IMR-90 (cell line): ENCODE measurements at regions not wholly inside any gene's neighbourhood (a gene's known extent, or its start where the extent isn't known, plus 50 kb on each side); places are given as distances from the start of the nearest gene placed in this dataset.

Experiments
- ATAC-seq: fragments of 200-7000 bp; cut with Tn5 transposase; 2 replicates; pipeline ENCODE4 v1.9.1; 2020; ENCODE audit warnings: low read depth, mild to moderate bottlenecking, moderate library complexity
- BruUV-seq: library from RNA; stranded (reverse); fragments of 400-500 nt; replicated peaks from 2 replicates; lab custom pipeline; 2021; lab: Mats Ljungman, UMichigan
- CTCF ChIA-PET: fragments of 300-600 bp; formaldehyde crosslinking; extraction: SDS; loops from one replicate; lab custom pipeline; 2021; ENCODE audit warnings: antibody characterized with exemption; lab: Yijun Ruan, JAX
- POLR2A ChIA-PET: fragments of 300-600 bp; sonication (Branson Sonifier 250); formaldehyde crosslinking; loops from one replicate; lab custom pipeline; 2022; ENCODE audit warnings: antibody characterized with exemption; ENCODE audit not compliant: unreplicated experiment; lab: Charles Lee
- DNase-seq: peaks from one replicate; pipeline ENCODE4 v3.0.0; 2013
- H2AFZ ChIP-seq: replicated peaks from 2 replicates; pipeline ENCODE3; 2013; ENCODE audit warnings: low read length, mild to moderate bottlenecking; ENCODE audit not compliant: poor library complexity
- H2AK5ac ChIP-seq: 2 replicates; pipeline ENCODE4 v1.6.1; 2013; ENCODE audit warnings: low read depth, low read length, inconsistent platforms
- H2AK9ac ChIP-seq: replicated peaks from 2 replicates; pipeline ENCODE3; 2013; ENCODE audit warnings: mild to moderate bottlenecking, low read depth, low read length, moderate library complexity; ENCODE audit not compliant: poor library complexity
- H2BK120ac ChIP-seq: 2 replicates; pipeline ENCODE4 v1.6.1; 2013; ENCODE audit warnings: low read depth, low read length, inconsistent platforms
- H2BK15ac ChIP-seq: 3 replicates; pipeline ENCODE4 v1.6.1; 2013; ENCODE audit warnings: low read depth, low read length, inconsistent platforms
- H2BK20ac ChIP-seq: 2 replicates; pipeline ENCODE4 v1.6.1; 2013; ENCODE audit warnings: low read depth, mild to moderate bottlenecking, inconsistent platforms, low read length, moderate library complexity
- H2BK5ac ChIP-seq: 2 replicates; pipeline ENCODE4 v1.6.1; 2013; ENCODE audit warnings: mild to moderate bottlenecking, low read depth, low read length, inconsistent platforms; ENCODE audit not compliant: poor library complexity, severe bottlenecking
- H3K14ac ChIP-seq: replicated peaks from 2 replicates; pipeline ENCODE4 v1.6.1; 2013; ENCODE audit warnings: low read depth, low read length, inconsistent platforms
- H3K18ac ChIP-seq: 2 replicates; pipeline ENCODE4 v1.6.1; 2013; ENCODE audit warnings: low read depth, low read length, control low read depth
- H3K23ac ChIP-seq: 2 replicates; pipeline ENCODE4 v1.6.1; 2013; ENCODE audit warnings: low read depth, low read length, inconsistent platforms
- H3K27ac ChIP-seq: 2 replicates; pipeline ENCODE4 v1.5.1; 2013; ENCODE audit warnings: mild to moderate bottlenecking, control low read depth, low read length; ENCODE audit not compliant: insufficient read depth
- H3K27me3 ChIP-seq: 2 replicates; pipeline ENCODE4 v1.6.1; 2013; ENCODE audit warnings: low read length; ENCODE audit not compliant: control insufficient read depth, insufficient read depth
- H3K36me3 ChIP-seq: 2 replicates; pipeline ENCODE4 v1.6.1; 2013; ENCODE audit warnings: low read length, mixed read lengths; ENCODE audit not compliant: control insufficient read depth, insufficient read depth
- H3K4ac ChIP-seq: 2 replicates; pipeline ENCODE4 v1.6.1; 2013; ENCODE audit warnings: low read depth, low read length, inconsistent platforms
- H3K4me1 ChIP-seq: 2 replicates; pipeline ENCODE4 v1.6.1; 2013; ENCODE audit warnings: low read length, mixed read lengths; ENCODE audit not compliant: control insufficient read depth, insufficient read depth
- H3K4me2 ChIP-seq: 2 replicates; pipeline ENCODE4 v1.6.1; 2013; ENCODE audit warnings: low read depth, mild to moderate bottlenecking, control low read depth, low read length, moderate library complexity
- H3K4me3 ChIP-seq: 2 replicates; pipeline ENCODE4 v1.5.1; 2013; ENCODE audit warnings: low read depth, mild to moderate bottlenecking, control low read depth, low read length, moderate library complexity; ENCODE audit not compliant: insufficient read depth
- H3K56ac ChIP-seq: 2 replicates; pipeline ENCODE4 v1.6.1; 2013; ENCODE audit warnings: low read length, inconsistent platforms; ENCODE audit not compliant: insufficient read depth; ENCODE audit errors: extremely low read depth
- H3K79me1 ChIP-seq, 2 experiments: 2 replicates each; pipeline ENCODE4 v1.6.1; 2013; ENCODE audit warnings: low read length in 2 of 2, inconsistent platforms in 1 of 2, low read depth in 1 of 2
- H3K9ac ChIP-seq: 2 replicates; pipeline ENCODE4 v1.6.1; 2013; ENCODE audit warnings: low read depth, low read length, control low read depth
- H3K9me1 ChIP-seq: 2 replicates; pipeline ENCODE4 v1.6.1; 2013; ENCODE audit warnings: low read length, inconsistent platforms; ENCODE audit not compliant: insufficient read depth
- H3K9me3 ChIP-seq: 2 replicates; pipeline ENCODE4 v1.6.1; 2013; ENCODE audit warnings: low read length; ENCODE audit not compliant: control insufficient read depth, insufficient read depth
- H4K20me1 ChIP-seq: 2 replicates; pipeline ENCODE4 v1.6.1; 2013; ENCODE audit warnings: low read length, inconsistent platforms; ENCODE audit not compliant: insufficient read depth
- H4K5ac ChIP-seq: 2 replicates; pipeline ENCODE4 v1.6.1; 2013; ENCODE audit warnings: mild to moderate bottlenecking, low read depth, low read length, control low read depth
- H4K8ac ChIP-seq, 2 experiments: 2 replicates each; pipeline ENCODE4 v1.6.1; 2013; ENCODE audit warnings: low read depth in 2 of 2, low read length in 2 of 2, control low read depth in 1 of 2, inconsistent platforms in 1 of 2
- H4K91ac ChIP-seq: 2 replicates; pipeline ENCODE4 v1.6.1; 2013; ENCODE audit warnings: low read depth, low read length, inconsistent platforms; ENCODE audit not compliant: insufficient read depth
- BHLHE40 ChIP-seq: fragments of 150-350 bp; IDR thresholded peaks from 2 replicates; pipeline ENCODE4 v1.6.1; 2016; ENCODE audit warnings: mild to moderate bottlenecking, low read depth, low read length
- CEBPB ChIP-seq: IDR thresholded peaks from 2 replicates; pipeline ENCODE4 v1.6.1; 2012; ENCODE audit warnings: low read depth, low read length, improper control_type of control experiment
- CHD1 ChIP-seq: IDR thresholded peaks from 2 replicates; pipeline ENCODE4 v1.6.1; 2012; ENCODE audit warnings: low read depth, low read length, improper control_type of control experiment
- CTCF ChIP-seq: conservative IDR thresholded peaks from 2 replicates; pipeline ENCODE4 v1.5.1; 2012; ENCODE audit warnings: mild to moderate bottlenecking, low read depth, low read length, improper control_type of control experiment
- FOS ChIP-seq: fragments of 150-350 bp; IDR thresholded peaks from 2 replicates; pipeline ENCODE4 v1.6.1; 2016; ENCODE audit warnings: low read depth, low read length
- MAFK ChIP-seq: IDR thresholded peaks from 2 replicates; pipeline ENCODE4 v1.6.1; 2012; ENCODE audit warnings: low read depth, low read length, improper control_type of control experiment
- MAZ ChIP-seq: IDR thresholded peaks from 2 replicates; pipeline ENCODE4 v1.6.1; 2012; ENCODE audit warnings: low read depth, mild to moderate bottlenecking, low read length, improper control_type of control experiment, moderate library complexity, borderline replicate concordance
- NFE2L2 ChIP-seq: fragments of 150-350 bp; IDR thresholded peaks from 2 replicates; pipeline ENCODE4 v1.6.1; 2016; ENCODE audit warnings: low read depth, mild to moderate bottlenecking, low read length
- POLR2A ChIP-seq: IDR thresholded peaks from 2 replicates; pipeline ENCODE4 v1.6.1; 2012; ENCODE audit warnings: mild to moderate bottlenecking, low read depth, low read length
- RAD21 ChIP-seq: IDR thresholded peaks from 2 replicates; pipeline ENCODE4 v1.6.1; 2012; ENCODE audit warnings: low read length, improper control_type of control experiment
- RCOR1 ChIP-seq: IDR thresholded peaks from 2 replicates; pipeline ENCODE4 v1.6.1; 2012; ENCODE audit warnings: mild to moderate bottlenecking, low read length, improper control_type of control experiment; ENCODE audit not compliant: insufficient replicate concordance
- WGBS, 2 experiments: methylation state at CpG; one replicate each; pipeline versions ENCODE4 v1.1.5 to v1.1.7; 2013; ENCODE audit warnings: missing lambda C conversion rate in 2 of 2; ENCODE audit not compliant: insufficient read length in 1 of 2; ENCODE audit errors: extremely low coverage in 2 of 2; 5-methylcytosine and 5-hydroxymethylcytosine counted together
- dilution Hi-C: fragments of 300-500 bp; cut with HindIII; formaldehyde crosslinking; loops from one replicate; pipeline ENCODE4 v1.14.3; 2018; ENCODE audit warnings: low sequenced_read_pairs; ENCODE audit not compliant: unreplicated experiment
- in situ Hi-C: fragments of 300-500 bp; cut with MboI; formaldehyde crosslinking; loops from 3 replicates; pipeline ENCODE4 v1.14.3; 2019; ENCODE audit warnings: low sequenced_read_pairs, inconsistent platforms, mixed read lengths
- intact Hi-C: fragments of 100-400 bp; cut with micrococcal nuclease; formaldehyde crosslinking; loops from 2 replicates; pipeline ENCODE4 v1.10.0; 2022
- TF ChIP-seq, protein P1 (sequence below): fragments of 150-350 bp; IDR thresholded peaks from 2 replicates; pipeline ENCODE4 v1.6.1; 2017; ENCODE audit warnings: mild to moderate bottlenecking, antibody characterized with exemption, low read length, low read depth

GRCh38 chr3:96192966-96193550, 621.3 kb upstream of the EPHA6 start:
- dilution Hi-C loops, result no loop called here
- ATAC-seq, result no peak
- BruUV-seq, result no TSS peak

More at GRCh38 chr3:96192966-96193550, 621.3 kb upstream of the EPHA6 start:
- CTCF ChIA-PET, result no interaction called here
- Histone ChIP-seq H2AK9ac (no peak overlapping the region), H4K20me1 (no peaks in the 10 kb centered on the region), H3K56ac (no peak overlapping the region), H3K9ac (no peak overlapping the region), H2AK5ac (no peak overlapping the region), H2BK20ac (no peak overlapping the region), H3K4me3 (no peak overlapping the region), H4K5ac (no peak overlapping the region), H3K4me2 (no peak overlapping the region), H3K27me3 (no peaks in the 10 kb centered on the region), H3K79me1 (no peaks in the 10 kb centered on the region), H3K4me1 (no peaks in the 10 kb centered on the region), H3K14ac (no peak overlapping the region), H2AFZ (no peak overlapping the region), H2BK5ac (no peak overlapping the region), H3K23ac (no peak overlapping the region), H3K36me3 (no peaks in the 10 kb centered on the region), H3K27ac (no peak overlapping the region), H4K8ac (no peak overlapping the region), H3K9me3 (peaks cover 12% of the 10 kb centered on the region), H2BK120ac (no peak overlapping the region), H2BK15ac (no peak overlapping the region), H3K9me1 (no peaks in the 10 kb centered on the region), H3K18ac (no peak overlapping the region), H3K4ac (no peak overlapping the region), H4K91ac (no peak overlapping the region)
- WGBS, 2 experiments, result no CpG with 5 or more reads among the region's 4 CpGs
- in situ Hi-C loops, result no loop called here
- intact Hi-C loops, result no loop called here
- POLR2A ChIA-PET, result no interaction called here
- no peak for DNase-seq
- TF ChIP-seq RCOR1 (no peak), POLR2A (no peak), CHD1 (no peak), RAD21 (no peak), NFE2L2 (no peak), CEBPB (no peak), MAZ (no peak), MAFK (no peak), BHLHE40 (no peak), FOS (no peak), CTCF (no peak)
- TF ChIP-seq, protein P1, sequence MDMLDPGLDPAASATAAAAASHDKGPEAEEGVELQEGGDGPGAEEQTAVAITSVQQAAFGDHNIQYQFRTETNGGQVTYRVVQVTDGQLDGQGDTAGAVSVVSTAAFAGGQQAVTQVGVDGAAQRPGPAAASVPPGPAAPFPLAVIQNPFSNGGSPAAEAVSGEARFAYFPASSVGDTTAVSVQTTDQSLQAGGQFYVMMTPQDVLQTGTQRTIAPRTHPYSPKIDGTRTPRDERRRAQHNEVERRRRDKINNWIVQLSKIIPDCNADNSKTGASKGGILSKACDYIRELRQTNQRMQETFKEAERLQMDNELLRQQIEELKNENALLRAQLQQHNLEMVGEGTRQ, result no peak
